Stimulated activated CD8-positive, alpha-beta memory T cell treated with anti-CD3 and anti-CD28 coated beads, Interleukin-7, amount 100 ng/mL, for 4 hours (primary cell): ENCODE measurements at regions not wholly inside any gene's neighbourhood (a gene's known extent, or its start where the extent isn't known, plus 50 kb on each side); places are given as distances from the start of the nearest gene placed in this dataset.
"Not testable (repeated sequence)": the region's sequence is repeated elsewhere in the genome, so short reads cannot be mapped to it uniquely, and the experiment has no call there.

Experiments
- DNase-seq, 2 donors: peaks; one replicate each; pipeline ENCODE4 v3.0.0-alpha.2; 2020; ENCODE audit warnings: low read depth in 2 of 2

DNA sequence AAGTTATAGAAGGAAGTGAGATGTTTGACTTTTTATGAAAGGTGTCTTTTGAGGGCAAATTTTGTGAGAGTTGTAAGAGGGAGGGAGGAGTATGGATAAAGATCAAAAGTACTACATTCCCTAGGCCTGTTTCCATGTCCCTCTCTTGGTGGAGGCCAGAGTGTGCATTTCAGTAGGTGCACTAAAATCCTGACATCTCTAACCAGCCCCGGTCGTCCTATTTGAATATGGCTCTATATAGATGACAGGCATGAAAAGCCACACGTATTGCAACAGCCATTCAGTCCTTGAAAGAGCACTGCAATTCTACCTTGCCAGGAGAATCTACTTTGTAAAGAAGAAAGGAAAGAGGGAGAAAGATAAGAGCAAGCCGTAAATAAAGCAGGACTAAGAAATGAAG is 510.1 kb downstream of the IRS2 start:
- DNase-seq: no peak

DNA sequence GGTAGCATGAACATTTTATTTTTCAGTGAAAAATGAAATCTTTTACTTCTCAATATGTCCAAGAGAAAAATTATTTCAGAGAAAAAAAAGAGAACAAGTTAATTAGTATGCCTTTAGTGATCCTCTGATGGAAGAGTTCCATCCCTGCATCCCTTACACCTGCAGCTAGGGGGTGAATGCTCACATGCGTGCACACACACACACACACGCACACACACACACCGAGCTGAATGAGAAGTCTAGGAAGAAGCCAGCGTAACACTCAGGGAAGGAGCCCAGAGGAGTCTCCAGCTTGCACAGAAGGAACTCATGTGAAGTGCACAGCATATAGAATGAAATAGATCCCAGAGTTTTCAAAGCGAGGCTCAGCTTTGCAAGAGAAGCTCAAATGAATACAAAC is 510.5 kb downstream of the IRS2 start:
- no peak for DNase-seq

DNA sequence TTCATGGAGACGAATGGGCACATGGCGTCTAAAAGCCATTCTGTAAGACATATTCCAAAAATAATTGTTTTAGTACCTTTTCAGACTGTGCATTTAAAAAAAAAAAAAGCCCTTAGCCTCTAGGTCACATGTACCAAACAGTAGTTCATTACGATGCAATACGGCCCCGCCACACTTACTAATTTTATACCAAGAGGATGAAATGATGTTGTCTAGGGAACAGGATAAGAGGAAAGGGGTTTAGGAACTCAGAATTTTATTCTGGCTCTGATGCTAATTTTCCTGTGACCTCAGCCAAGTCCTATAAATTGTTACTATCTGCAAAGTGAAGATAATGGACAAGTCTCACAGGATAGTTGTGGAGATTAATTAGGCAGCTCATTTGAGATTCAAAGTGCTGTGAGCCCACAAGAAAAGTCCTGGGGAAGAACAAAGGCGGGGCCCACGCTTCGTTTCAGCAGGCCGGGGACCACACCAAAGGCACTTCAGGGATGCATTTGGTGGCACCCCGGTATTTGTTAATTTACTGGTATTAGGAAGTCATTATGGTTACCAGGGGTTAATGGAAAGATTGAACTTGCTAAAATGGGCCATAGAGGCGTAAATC is 511.1 kb downstream of the IRS2 start:
- no peak for DNase-seq

DNA sequence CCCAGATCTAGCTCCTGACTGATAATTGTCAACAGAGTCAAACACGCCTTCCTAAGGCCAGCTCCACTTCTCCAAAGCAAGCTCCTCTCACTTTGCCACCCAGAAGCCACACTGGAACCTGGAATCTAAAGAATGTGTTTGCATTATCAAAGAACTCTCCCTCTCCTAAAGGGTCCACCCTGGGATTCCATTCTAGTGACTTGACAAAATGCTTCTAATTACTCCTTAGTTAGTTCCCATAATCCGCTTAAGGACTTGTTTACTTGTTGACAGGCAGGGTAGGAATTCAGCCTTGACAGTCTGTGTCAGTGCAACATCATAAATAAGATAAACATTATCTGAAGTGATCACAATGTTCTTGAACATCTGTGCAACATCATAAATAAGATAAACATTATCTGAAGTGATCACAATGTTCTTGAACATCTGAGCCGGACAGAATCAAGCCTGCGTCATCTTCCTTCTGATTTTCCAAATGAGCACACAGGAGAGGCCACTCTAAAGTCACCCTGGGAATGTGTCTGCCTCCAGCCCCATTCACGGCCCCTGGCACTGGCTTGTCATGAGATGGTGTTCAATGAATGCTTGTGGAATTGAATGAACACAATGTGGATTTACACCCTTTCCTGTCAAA is 512.1 kb downstream of the IRS2 start:
- DNase-seq: no peak

DNA sequence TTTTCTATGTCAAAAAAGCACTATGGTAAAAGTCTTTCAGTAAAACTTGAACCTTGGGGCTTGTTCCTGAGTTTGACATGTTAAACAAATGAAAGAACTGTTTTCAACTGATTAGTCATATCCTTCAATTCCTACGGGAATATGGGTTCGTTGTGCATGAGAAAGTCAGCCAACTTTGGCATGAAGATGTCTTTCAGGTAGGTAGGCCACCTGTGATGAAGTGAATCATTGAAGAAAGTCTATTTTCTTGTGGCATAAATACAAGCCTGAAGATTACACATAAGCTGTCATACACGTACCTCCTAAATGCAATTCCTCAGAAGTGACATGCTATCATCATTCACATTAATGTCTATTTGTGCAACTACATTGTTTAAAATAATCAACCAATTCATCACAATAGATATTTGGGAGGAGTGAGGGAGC is 513.0 kb downstream of the IRS2 start:
- DNase-seq: no peak

DNA sequence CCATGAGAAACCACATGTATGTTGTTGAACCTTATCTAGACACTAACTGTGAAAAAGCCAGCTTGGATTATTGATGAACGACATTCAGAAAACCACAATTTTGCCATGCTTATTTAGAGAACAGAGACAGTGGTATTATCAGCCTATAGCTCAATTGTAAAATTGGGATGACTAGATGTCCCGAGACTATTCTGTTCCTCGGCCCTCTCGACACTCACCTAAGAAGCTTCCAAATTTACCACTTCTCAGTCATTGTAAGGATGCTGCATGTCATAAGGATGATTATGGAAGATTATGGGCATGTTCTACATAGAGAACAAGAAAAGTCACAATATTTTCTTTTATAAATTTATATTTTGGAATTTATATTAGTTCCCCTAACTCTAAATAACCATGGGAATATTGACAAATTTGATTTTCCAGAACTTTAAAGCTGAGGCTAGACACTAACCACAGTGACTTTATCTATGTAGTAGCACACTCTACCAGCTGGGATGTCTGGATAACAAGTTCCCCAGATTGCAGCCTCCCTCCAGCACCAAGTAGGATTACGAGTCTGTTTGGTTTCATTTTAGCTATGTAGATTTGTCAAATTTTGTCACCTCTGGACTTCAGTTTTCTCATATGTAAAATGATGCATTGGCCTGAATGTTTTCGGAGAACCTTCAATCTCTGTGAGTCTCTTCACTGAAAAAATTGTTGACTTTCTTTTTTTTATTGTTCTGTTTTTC is 513.6 kb downstream of the IRS2 start:
- DNase-seq: no peak

DNA sequence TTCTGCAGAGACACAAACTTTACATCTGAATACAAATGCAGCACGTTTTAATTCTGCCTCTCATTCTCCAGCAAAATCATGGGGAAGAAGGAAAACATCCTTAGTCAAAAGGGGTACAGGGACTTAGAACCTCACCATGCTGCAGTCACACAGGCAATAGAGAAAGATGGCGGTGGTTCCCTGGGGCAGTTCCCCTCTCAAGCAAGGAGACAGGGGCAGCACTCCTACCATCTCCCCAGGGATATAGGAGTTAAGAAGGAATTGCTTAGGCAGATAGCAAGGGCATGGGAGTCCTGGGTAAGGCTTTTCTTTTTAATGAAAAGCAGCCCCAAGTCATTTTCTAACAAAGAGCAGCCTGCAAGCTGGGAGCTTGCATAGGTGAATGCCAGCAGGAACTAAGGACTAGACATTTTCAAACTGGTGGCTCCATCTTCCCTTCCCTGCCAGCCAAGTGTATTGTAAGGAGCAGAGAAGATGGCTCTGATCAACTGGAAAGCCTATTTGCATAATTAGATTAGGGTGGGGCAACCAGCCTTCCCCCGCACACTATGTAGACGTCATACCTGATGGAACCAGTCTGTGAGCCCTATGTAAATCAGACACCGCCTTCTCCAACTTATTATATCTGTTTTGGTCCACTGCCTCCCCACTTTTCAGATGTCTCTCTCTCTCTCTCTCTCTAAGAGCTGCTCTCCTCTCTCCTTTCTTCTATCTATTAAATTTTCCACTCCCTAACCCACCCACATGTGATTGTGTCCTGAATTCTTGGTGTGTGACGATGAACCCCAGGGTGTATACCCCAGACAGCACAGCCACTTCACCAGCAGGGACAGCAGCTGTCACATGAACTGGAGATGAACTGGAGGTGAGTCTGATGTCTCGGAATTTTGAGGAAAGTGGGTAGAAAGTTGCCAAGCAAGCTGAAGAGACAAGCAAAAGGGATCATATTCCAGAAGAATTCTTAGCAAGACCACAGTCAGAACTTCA is 514.5 kb downstream of the IRS2 start:
- no peak for DNase-seq

DNA sequence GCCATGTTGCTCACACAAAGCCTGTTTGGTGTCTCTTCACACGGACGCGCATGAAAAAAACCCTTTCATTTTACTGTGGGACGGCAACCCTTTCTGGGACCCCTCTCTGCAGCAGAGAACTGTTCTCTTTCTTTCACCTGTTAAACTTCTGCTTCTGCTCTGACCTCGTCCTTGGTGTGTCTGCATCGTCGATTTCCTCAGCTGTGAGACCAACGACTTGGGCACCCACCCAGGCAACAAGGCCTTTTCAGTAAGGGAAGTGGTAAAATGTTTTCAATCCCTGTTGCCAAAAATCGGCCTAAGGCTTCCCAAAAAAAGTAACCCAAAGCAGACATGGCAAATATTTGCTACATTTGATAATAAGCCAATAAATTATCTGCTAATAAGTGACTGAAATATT is 515.3 kb downstream of the IRS2 start:
- DNase-seq: no peak

DNA sequence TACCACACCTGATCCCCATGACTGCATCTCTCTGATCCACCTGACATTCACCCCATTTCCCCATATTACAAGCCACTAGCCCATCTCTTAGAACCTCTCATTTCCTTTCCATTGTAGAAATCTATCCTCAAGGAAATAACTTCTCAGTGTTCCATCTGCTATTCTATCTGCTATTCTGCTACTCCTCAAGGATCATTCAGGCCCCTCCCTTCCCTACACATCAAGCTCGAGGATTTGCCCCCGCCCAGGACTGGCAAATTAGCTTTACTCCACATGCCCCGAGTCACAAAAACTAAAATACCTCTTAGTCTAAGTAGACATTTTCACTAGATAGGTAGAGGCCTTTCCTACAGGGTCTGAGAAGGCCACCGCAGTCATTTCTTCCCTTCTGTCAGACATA is 517.0 kb downstream of the IRS2 start:
- DNase-seq: not testable (repeated sequence)

DNA sequence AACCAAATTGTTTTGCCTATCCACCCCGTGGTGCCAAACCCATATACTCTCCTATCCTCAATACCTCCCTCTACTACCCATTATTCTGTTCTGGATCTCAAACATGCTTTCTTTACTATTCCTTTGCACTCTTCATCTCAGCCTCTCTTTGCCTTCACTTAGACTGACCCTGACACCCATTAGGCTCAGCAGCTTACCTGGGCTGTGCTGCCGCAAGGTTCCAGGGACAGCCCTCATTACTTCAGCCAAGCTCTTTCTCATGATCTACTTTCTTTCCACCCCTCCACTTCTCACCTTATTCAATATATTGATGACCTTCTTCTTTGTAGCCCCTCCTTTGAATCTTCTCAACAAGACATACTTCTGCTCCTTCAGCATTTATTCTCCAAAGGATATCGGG is 517.9 kb downstream of the IRS2 start:
- DNase-seq: not testable (repeated sequence)

DNA sequence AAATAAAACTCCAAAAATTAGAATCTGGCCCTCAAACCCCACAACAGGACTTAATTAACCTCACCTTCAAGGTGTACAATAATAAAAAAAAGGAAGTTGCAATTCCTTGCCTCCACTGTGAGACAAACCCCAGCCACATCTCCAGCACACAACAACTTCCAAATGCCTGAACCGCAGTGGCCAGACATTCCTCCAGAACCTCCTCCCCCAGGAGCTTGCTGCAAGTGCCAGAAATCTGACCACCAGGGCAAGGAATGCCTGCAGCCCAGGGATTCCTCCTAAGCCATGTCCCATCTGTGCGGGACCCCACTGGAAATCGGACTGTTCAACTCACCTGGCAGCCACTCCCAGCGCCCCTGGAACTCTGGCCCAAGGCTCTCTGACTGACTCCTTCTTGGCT is 519.0 kb downstream of the IRS2 start:
- DNase-seq: not testable (repeated sequence)

DNA sequence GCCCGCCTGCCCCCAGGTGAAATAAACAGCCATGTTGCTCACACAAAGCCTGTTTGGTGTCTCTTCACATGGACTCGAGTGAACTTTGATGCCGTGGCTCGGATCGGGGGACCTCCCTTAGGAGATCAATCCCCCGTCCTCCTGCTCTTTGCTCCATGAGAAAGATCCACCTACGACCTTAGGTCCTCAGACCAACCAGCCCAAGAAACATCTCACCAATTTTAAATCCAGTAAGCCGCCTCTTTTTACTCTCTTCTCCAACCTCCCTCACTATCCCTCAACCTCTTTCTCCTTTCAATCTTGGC is 521.0 kb downstream of the IRS2 start:
- DNase-seq: not testable (repeated sequence)

DNA sequence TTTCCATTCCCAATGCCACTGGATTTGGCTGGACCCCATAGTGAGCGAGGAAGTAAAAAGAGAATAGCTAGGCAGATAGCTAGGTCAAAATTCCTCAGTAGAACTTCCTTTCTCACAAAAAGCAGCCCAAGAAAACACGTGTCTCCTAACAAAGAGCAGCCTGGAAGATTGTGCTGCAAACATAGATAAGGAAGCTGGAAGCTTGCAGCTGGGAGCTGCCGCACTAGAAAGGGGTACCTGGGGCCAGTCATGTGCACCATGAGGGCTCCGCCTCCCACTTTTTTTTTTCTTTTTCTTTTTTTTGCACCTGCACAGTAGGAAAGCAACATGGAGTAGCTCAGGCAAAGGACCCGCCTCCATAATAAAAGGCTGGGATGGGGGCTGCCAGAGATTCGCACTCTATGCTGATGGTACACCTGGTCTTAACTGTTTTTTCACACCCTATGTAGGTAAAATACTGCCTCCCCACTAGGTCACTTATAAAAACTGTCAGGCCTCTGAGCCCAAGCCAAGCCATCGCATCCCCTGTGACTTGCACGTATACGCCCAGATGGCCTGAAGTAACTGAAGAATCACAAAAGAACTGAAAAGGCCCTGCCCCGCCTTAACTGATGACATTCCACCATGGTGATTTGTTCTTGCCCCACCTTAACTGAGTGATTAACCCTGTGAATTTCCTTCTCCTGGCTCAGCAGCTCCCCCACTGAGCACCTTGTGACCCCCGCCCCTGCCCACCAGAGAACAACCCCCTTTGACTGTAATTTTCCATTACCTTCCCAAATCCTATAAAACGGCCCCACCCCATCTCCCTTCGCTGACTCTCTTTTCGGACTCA is 521.6 kb downstream of the IRS2 start:
- not testable (repeated sequence) for DNase-seq

DNA sequence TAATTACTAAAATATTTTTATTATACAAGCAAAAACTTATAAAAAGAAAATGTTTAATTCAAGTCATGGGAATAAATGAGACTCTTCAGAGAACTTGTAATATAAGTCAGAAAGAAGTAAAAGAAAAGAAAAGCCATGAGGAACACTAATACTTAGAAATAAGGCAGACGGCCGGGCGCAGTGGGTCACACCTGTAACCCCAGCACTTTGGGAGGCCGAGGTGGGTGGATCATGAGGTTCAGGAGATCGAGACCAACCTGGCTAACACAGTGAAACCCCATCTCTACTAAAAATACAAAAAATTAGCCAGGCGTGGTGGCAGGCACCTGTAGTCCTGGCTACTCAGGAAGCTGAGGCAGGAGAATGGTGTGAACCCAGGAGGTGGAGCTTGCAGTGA is 528.6 kb downstream of the IRS2 start:
- not testable (repeated sequence) for DNase-seq
